Stimulated activated naive B cell treated with anti-CD40 and anti-IgM and Interleukin-4, amounts not matched to agents 10 μg/mL and 1 μg/mL and 100 μg/mL, for 72 hours (primary cell): ENCODE measurements at regions not wholly inside any gene's neighbourhood (a gene's known extent, or its start where the extent isn't known, plus 50 kb on each side); places are given as distances from the start of the nearest gene placed in this dataset.

Source experiments
- ATAC-seq, 2 donors: fragments of 150-1000 bp; cut with Tn5 transposase; replicated peaks; 2 replicates each; pipeline ENCODE4 v1.10.0; 2021; ENCODE audit warnings: moderate library complexity in 1 of 2
- DNase-seq: peaks from one replicate; pipeline ENCODE4 v3.0.0; 2021
- H3K27ac Mint-ChIP-seq: one replicate; pipeline ENCODE4 v1.8.0; 2022; ENCODE audit warnings: mild to moderate bottlenecking, mixed read lengths
- H3K27me3 Mint-ChIP-seq, 2 donors: one replicate each; pipeline ENCODE4 v1.8.0; 2022; ENCODE audit warnings: mixed read lengths in 2 of 2
- H3K36me3 Mint-ChIP-seq, 2 donors: one replicate each; pipeline ENCODE4 v1.8.0; 2022; ENCODE audit warnings: mixed read lengths in 2 of 2, mild to moderate bottlenecking in 1 of 2
- H3K4me1 Mint-ChIP-seq, 2 donors: one replicate each; pipeline ENCODE4 v1.8.0; 2022; ENCODE audit warnings: mixed read lengths in 2 of 2, mild to moderate bottlenecking in 1 of 2
- H3K4me3 Mint-ChIP-seq, 2 donors: one replicate each; pipeline ENCODE4 v1.8.0; 2022; ENCODE audit warnings: mild to moderate bottlenecking in 2 of 2, mixed read lengths in 2 of 2, moderate library complexity in 1 of 2
- H3K9me3 Mint-ChIP-seq, 2 donors: one replicate each; pipeline ENCODE4 v1.8.0; 2022; ENCODE audit warnings: mixed read lengths in 2 of 2, mild to moderate bottlenecking in 1 of 2

DNA sequence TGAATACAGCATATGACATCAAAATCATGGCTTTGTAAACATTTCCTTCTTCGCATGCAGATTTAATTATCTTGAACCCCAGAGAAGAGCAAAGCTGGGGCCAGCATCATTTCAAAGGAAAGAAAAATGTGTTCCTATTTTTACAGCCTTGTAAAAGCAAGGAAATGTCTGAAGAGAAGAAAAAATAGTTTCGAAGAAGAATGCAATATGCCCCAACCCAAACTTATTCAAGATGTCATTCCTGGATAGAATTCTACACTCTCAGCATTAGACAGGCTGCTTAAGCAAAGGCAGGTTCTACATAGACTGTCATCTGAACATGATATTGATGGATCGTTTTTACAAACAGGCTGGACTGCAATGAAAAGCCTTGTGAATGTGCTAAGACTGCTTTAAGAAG, 900.8 kb downstream of the TTLL7 start:
- Mint-ChIP-seq H3K36me3 (no peaks in the 10 kb centered on the region), H3K4me3 (no peak overlapping the region), H3K27ac (no peak overlapping the region), H3K9me3 (peaks cover 0 to 3% of the 10 kb centered on the region in 2 donors), H3K27me3 (no peaks in the 10 kb centered on the region), H3K4me1 (no peaks in the 10 kb centered on the region)
- ATAC-seq = no peak
- no peak for DNase-seq

DNA sequence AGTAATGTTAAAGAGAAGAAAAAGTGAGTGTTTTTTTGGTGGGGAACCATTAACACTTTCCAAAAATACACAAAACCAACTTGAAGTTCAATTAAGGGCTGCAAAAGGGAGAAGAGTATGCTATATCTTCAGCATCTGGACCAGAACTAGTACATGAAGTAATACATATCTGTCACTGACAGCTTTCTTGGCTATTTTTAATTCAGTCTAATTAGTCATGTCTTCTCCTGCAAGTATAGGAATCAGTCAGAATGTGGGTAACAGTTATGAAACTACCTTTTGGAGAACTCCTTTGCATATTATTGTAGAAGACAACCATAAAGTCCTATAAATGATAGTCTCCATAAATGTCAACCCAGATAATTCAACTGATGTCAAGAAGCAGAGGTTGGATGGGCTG, 901.2 kb downstream of the TTLL7 start:
- ATAC-seq (peak in 1 of 2 donors; percentile 36), DNase-seq (no peak)
- H3K27ac Mint-ChIP-seq = no peak overlapping the region
- H3K9me3 Mint-ChIP-seq = peaks cover 0 to 3% of the 10 kb centered on the region in 2 donors
- H3K4me1 Mint-ChIP-seq = no peaks in the 10 kb centered on the region
- no peaks in the 10 kb centered on the region for H3K36me3 Mint-ChIP-seq
- no peaks in the 10 kb centered on the region for H3K27me3 Mint-ChIP-seq
- H3K4me3 Mint-ChIP-seq = no peak overlapping the region

DNA sequence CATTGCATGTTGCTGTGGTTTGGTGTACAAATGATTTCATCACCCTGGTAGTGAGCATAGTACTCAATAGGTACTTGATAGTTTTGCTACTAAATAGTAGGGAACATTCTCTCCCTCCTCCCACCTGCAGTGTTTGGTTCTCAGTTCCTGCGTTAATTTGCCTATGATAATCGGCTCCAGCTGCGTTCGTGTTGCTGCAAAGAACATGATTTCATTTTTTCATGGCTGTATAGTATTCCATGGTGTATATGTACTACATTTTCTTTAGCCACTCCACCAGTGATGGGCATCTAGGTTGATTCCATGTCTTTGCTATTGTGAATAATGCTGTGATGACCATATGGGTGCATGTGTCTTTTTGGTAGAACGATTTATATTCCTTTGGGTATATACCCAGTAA, 903.4 kb downstream of the TTLL7 start:
- Mint-ChIP-seq H3K4me1 (no peaks in the 10 kb centered on the region), H3K9me3 (peaks cover 0 to 3% of the 10 kb centered on the region in 2 donors), H3K27ac (no peak overlapping the region), H3K4me3 (no peak overlapping the region), H3K36me3 (no peaks in the 10 kb centered on the region), H3K27me3 (no peaks in the 10 kb centered on the region)
- ATAC-seq (no peak), DNase-seq (no peak)

DNA sequence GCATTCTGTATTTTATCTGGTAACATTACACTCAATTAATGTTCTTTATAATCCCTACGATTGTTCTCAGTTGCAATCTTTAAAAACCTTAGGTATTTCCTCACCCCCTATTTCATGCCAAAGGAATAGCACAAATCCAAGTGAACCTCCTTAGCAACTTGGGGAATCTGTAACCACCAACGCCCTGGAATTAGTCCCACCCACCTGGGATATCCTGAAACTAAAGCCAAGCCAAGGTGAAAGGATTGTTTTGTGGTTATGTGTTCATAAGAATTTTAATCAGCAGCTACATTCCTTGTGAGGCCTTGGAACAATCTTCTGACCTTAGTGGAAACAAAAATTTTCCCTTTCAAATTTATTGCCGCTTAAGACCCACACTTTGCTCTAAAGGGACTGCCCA, 908.7 kb downstream of the TTLL7 start:
- Mint-ChIP-seq H3K27me3 (no peaks in the 10 kb centered on the region), H3K9me3 (peaks cover 0 to under 1% of the 10 kb centered on the region in 2 donors), H3K27ac (no peak overlapping the region), H3K36me3 (no peaks in the 10 kb centered on the region), H3K4me3 (no peak overlapping the region), H3K4me1 (no peaks in the 10 kb centered on the region)
- DNase-seq (no peak), ATAC-seq (no peak)

DNA sequence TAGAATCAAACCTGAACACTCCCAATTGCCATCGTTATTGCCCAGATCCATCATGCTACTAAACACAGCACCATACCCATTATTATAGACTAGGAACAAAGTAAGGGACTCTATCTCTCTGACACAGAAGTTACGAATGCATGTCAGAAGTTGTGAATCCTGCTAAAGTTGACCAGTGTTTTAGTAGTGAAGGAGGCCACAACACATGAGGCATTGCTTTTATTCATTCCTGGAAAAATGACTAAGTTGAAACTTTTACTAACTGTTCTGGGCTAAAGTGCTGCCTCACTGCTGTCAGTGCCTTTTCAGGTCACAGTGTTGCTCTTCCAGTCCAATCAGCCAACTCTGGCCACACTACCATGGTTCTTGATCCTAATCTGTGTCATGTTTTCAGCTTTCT, 911.1 kb downstream of the TTLL7 start:
- Mint-ChIP-seq H3K9me3 (no peaks in the 10 kb centered on the region), H3K36me3 (no peaks in the 10 kb centered on the region), H3K27me3 (no peaks in the 10 kb centered on the region), H3K4me1 (no peaks in the 10 kb centered on the region), H3K4me3 (no peak overlapping the region), H3K27ac (no peak overlapping the region)
- ATAC-seq (no peak), DNase-seq (no peak)

DNA sequence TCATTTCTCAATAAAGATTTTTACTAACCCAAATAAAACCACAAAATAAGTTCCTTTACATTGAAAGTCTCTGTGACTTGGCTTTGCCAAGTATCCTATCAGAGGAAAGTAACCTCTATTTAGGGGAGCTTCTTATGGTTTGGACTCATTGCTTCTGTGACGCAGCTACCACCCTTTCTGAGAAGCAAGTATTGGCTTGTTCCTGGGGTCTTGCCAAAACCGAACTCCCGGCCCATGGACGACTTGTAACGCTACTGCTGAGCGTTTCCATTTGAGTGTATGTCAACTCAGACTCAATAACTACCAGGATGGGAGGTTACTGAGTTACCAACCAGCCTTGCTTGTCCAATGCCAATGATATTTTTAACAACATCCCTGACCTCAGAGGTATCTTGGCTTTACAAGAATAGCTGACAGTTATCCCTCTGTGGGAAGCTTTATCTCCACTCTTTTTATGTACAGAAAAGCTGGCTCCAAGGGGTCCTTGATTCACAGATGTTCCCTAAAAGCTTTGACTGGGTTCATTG, 911.9 kb downstream of the TTLL7 start:
- DNase-seq (no peak), ATAC-seq (no peak)
- H3K36me3 Mint-ChIP-seq = no peaks in the 10 kb centered on the region
- no peaks in the 10 kb centered on the region for H3K27me3 Mint-ChIP-seq
- H3K4me1 Mint-ChIP-seq = no peaks in the 10 kb centered on the region
- no peak overlapping the region for H3K27ac Mint-ChIP-seq
- H3K9me3 Mint-ChIP-seq = no peaks in the 10 kb centered on the region
- no peak overlapping the region for H3K4me3 Mint-ChIP-seq

DNA sequence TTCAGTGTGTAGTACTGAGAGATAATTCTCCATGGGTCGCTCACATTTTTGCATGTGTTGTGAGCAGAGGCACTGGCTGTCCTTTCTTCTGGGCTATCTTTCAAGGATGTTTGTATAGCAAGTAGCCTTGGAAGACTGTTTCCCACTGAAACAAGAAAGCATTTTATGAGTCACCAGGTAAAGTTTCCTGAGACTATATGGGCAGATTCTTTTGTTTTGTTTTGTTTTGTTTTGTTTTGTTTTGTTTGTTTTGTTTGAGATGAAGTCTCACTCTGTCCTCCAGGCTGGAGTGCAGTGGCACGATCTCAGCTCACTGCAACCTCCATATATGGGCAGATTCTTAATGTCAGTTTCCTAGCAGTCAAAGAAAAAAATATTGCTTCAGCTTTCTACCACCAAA, 912.6 kb downstream of the TTLL7 start:
- ATAC-seq (no peak), DNase-seq (no peak)
- Mint-ChIP-seq H3K27ac (no peak overlapping the region), H3K27me3 (no peaks in the 10 kb centered on the region), H3K36me3 (no peaks in the 10 kb centered on the region), H3K4me1 (no peaks in the 10 kb centered on the region), H3K9me3 (no peaks in the 10 kb centered on the region), H3K4me3 (no peak overlapping the region)

DNA sequence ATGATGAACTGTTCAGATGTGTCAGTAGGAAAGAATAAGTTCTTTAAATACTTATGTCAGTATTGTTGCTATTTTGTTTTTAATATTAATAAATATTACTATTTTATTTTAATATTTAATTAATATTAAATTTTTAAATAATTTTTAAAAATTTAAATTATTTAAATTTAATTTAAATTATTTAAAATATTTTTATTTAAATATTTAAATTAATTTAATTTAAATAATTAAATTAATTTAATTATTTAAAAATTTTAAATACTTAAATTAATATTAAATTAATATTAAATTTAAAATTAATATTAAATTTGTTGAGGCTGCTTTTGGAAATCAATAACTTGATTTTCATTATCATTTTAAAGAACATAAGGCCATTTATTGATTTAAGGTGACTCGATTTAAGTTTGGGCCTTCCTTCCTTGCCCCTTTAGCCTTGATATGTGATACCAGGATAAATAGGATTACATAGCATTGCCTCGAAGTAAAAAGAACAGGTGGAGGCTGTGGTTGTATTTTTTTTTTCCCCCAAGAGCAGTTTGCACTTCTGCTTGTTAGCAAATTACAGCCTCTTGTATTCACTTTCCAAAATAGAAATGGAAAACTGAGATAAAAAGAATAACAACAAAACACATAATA, 915.2 kb downstream of the TTLL7 start:
- H3K36me3 Mint-ChIP-seq = no peaks in the 10 kb centered on the region
- ATAC-seq (no peak), DNase-seq (no peak)
- H3K4me3 Mint-ChIP-seq = no peak overlapping the region
- H3K9me3 Mint-ChIP-seq = peaks cover 0 to 1% of the 10 kb centered on the region in 2 donors
- H3K27me3 Mint-ChIP-seq = no peaks in the 10 kb centered on the region
- H3K27ac Mint-ChIP-seq = no peak overlapping the region
- no peaks in the 10 kb centered on the region for H3K4me1 Mint-ChIP-seq

DNA sequence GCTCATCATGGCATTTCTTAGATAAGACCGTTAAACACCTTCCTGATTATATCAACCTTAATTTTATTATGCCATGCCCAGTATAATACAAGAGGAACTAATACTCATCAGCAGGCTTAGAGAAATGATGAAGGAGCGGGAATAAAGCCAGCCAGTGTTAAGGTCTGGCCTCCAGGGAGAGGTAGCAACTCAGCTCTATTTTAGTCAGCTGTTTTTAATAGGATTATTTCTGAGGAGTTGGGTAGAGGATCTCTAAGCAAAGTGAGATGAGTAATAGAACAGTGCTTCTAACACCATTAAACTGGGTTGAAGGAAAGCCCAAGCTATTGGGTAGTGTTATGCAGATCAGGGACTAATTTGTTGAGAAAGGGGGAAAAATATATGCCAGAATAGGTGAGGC, 921.5 kb downstream of the TTLL7 start:
- Mint-ChIP-seq H3K4me1 (no peaks in the 10 kb centered on the region), H3K27ac (no peak overlapping the region), H3K9me3 (peaks cover 0 to 1% of the 10 kb centered on the region in 2 donors), H3K4me3 (no peak overlapping the region), H3K36me3 (no peaks in the 10 kb centered on the region), H3K27me3 (no peaks in the 10 kb centered on the region)
- no peak for ATAC-seq
- no peak for DNase-seq

DNA sequence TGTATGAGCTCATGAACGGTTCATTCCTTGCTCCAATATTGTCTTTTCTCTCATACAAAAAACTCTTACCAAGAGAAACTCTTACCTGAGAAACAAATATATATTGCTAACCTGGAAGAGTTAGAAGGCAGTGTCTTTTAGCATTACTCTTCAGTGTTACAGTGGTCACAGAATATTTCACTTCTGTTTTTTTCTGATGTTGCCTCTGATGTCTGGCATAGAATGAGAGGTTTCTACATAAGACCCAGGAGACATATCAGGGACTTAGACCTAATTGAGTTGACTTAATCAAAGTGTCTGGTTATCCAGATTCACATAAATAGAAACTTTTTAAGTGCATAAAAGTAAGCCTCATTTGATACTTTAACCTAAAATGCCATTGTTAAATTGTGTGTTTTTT, 923.8 kb downstream of the TTLL7 start:
- ATAC-seq = peak; percentile 45 to 51
- Mint-ChIP-seq H3K27ac (no peak overlapping the region), H3K4me3 (no peak overlapping the region), H3K9me3 (no peaks in the 10 kb centered on the region), H3K36me3 (no peaks in the 10 kb centered on the region), H3K27me3 (no peaks in the 10 kb centered on the region), H3K4me1 (no peaks in the 10 kb centered on the region)
- no peak for DNase-seq

DNA sequence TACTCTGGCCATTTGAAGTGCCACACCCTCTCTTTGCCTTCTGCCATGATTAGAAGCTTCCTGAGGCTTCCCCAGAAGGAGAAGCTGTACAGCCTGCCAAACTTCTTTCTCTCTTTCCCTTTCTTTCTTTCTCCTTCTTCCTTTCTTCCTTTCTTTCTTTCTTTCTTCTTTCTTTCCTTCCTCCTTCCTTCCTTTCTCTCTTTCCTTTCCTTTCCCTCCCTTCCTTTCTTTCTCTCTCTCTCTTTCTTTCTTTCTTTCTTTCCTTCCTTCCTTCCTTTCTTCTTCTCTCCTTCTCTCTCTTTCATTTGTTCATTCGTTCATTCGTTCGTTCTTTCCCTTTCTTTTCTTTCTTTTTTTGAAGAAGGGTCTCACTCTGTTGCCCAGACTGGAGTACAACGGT, 931.0 kb downstream of the TTLL7 start:
- ATAC-seq (no peak), DNase-seq (no peak)
- peaks cover 2 to 3% of the 10 kb centered on the region in 2 donors for H3K9me3 Mint-ChIP-seq
- no peaks in the 10 kb centered on the region for H3K27me3 Mint-ChIP-seq
- H3K27ac Mint-ChIP-seq = no peak overlapping the region
- H3K36me3 Mint-ChIP-seq = no peaks in the 10 kb centered on the region
- no peaks in the 10 kb centered on the region for H3K4me1 Mint-ChIP-seq
- no peak overlapping the region for H3K4me3 Mint-ChIP-seq

DNA sequence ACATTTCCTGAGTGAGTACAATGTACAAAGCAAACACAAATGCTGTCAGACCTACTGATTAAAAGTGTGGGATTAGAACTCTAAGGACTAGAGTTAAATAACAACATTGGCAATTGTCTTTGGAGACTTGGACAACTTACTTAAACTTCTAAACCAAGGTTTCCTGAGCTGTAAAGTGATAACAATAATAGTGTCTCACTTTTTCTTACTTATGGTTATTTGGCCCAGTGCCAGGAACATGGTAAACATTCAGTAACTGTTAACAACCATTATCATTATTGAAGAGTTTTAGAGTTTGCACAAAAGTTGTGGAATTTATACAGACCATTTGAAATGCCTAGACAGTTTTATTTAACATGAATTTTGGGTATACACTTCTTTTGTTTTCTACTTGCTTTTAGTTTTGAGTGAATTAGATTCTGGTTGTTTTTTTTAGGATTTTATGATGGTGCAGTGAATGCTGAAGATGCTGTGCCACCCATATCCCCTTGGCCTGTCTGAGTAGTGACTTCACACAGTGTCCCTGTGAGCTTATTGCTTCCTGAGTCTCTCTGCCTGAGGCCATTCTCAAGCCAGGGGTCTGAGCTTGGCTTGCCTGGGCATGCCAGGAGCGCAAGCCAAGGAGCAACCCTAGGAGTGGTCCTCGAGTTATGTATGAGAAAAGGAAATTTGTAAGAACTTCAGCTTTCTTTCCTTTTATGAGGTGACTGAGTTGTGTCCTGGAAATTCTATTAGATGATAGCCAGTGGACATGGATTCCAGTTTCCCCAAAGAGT, 932.8 kb downstream of the TTLL7 start:
- H3K36me3 Mint-ChIP-seq = no peaks in the 10 kb centered on the region
- no peak for DNase-seq
- no peaks in the 10 kb centered on the region for H3K4me1 Mint-ChIP-seq
- H3K27me3 Mint-ChIP-seq = no peaks in the 10 kb centered on the region
- ATAC-seq = no peak
- H3K27ac Mint-ChIP-seq = no peak overlapping the region
- H3K4me3 Mint-ChIP-seq = no peak overlapping the region
- peaks cover 2 to 3% of the 10 kb centered on the region in 2 donors for H3K9me3 Mint-ChIP-seq

DNA sequence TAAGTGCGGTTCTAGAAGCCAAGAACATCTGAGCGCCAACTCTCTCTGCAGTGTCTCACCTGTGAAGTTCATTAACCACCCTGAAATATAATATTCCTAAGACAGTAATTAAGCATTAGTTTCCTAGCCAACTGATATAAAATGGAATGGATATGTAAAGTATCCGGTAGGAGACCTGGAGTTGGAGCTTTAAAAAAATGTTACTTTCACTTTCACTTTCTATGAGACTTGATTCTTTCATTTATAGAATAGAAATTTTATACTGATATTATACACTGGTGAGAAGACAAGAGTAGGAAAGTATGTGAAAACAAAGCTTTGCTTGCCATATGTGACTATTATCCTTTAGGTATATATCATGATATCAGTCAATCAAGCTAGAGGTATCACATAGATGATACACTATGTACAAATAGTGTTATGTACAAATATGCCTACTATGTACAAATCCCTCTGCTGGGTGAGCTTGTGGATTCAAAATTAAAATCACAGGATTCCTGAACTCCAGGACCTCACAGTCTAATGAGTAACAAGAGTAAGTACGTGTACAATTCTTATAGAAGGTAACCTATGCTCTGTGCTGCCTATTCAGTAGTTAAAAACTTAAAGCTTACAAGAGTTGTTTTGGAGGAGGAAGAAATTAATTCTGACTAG, 934.2 kb downstream of the TTLL7 start:
- Mint-ChIP-seq H3K27ac (no peak overlapping the region), H3K36me3 (no peaks in the 10 kb centered on the region), H3K9me3 (peaks cover 2 to 3% of the 10 kb centered on the region in 2 donors), H3K27me3 (no peaks in the 10 kb centered on the region), H3K4me3 (no peak overlapping the region), H3K4me1 (no peaks in the 10 kb centered on the region)
- ATAC-seq = no peak
- no peak for DNase-seq

DNA sequence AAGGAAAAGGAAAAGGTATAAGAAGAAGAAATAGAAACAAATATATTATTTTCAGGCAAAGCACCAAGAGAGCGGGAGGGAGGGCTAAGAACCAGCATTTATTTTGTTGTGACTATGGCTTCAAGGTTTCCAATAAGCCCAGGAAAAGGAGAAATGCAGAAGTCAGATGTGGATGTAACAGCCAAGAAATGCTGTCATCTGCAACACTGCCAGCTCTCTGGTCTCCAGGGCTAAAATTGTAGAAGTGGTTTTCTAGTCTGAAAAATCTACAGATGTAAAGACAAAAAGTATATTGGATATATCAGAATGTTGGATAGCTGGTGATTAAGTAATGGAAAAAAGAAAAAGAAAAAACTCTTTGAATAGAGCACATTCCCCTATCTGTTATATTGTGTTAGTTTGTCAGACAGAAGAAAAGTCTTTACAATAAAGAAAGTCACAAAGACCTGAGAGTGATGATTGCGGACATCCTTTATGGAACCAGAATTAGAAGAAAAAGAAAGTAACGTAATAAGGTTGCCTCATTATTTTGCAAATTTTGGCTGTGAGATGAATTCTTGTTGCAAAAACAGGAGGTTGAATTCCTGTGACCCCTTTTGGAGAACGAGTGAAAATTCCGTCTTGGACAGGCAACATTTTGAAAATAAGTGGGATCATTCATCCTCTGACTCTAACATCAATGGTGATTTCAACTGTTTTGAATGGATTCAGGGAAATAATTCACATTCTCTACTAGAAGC, 938.1 kb downstream of the TTLL7 start:
- no peak overlapping the region for H3K27ac Mint-ChIP-seq
- no peak for ATAC-seq
- no peaks in the 10 kb centered on the region for H3K36me3 Mint-ChIP-seq
- no peaks in the 10 kb centered on the region for H3K9me3 Mint-ChIP-seq
- no peaks in the 10 kb centered on the region for H3K27me3 Mint-ChIP-seq
- DNase-seq = no peak
- no peak overlapping the region for H3K4me3 Mint-ChIP-seq
- H3K4me1 Mint-ChIP-seq = no peaks in the 10 kb centered on the region
